GM20000 (cell line): ENCODE measurements at regions not wholly inside any gene's neighbourhood (a gene's known extent, or its start where the extent isn't known, plus 50 kb on each side); places are given as distances from the start of the nearest gene placed in this dataset.

Experiments used
- DNase-seq: peaks from one replicate; pipeline ENCODE4 v3.0.0; 2012; ENCODE audit warnings: low spot score
- TF ChIP-seq, protein P1 (sequence below): IDR thresholded peaks from 2 replicates; pipeline ENCODE4 v1.5.1; 2012; ENCODE audit warnings: mild to moderate bottlenecking, control low read depth; ENCODE audit errors: extremely low read depth, missing control alignments

DNA sequence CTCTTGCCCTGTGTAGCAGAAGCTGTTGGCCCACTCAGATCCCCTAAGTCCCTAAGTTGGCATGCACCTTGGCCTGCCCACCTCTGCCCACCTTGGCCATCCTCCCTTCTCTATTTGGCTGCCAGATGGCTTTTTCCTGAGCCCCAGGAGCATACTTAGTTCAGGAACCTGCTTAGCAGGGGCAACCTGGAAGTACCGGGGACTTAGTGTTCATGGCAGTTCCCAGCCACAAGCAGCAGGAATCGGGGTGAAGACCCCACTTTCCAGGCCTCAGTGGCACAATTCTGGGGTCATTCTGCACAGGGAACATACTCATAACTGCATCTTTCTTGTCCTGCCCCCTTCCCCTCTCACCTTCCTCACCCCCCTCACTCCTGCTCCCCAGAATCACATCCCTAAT is 158.0 kb upstream of the PMEPA1 start:
- DNase-seq, result no peak

DNA sequence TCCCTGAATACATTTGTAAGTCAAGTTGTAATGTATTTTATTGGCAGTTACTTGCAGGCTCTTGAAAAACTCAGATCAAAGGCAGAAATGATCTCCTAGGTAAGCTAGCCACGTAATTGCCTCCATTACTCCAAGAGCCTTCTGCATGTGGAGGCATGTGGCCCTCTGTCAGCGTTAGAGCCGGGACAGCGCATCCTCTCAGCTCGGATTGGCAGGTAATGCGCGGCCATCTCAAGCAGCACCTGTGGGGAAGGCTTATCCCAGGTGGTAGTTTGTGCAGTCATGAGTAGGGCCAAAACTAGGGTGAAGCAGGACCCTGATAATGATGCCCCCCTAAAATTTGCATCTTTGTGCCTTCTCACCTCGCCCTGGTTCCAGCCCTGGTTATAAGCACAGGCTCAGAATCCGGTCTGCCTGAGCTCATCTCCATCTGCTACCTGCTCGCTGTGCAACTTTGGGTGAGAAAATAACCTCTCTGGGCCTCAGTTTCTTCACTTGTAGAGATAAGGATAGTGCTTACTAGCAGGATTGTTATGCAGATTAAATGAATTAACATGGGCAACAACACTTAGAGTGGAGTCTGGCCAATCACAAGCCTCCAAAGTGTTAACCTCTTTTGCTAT is 157.5 kb upstream of the PMEPA1 start:
- TF ChIP-seq, protein P1, sequence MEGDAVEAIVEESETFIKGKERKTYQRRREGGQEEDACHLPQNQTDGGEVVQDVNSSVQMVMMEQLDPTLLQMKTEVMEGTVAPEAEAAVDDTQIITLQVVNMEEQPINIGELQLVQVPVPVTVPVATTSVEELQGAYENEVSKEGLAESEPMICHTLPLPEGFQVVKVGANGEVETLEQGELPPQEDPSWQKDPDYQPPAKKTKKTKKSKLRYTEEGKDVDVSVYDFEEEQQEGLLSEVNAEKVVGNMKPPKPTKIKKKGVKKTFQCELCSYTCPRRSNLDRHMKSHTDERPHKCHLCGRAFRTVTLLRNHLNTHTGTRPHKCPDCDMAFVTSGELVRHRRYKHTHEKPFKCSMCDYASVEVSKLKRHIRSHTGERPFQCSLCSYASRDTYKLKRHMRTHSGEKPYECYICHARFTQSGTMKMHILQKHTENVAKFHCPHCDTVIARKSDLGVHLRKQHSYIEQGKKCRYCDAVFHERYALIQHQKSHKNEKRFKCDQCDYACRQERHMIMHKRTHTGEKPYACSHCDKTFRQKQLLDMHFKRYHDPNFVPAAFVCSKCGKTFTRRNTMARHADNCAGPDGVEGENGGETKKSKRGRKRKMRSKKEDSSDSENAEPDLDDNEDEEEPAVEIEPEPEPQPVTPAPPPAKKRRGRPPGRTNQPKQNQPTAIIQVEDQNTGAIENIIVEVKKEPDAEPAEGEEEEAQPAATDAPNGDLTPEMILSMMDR, result no peak
- DNase-seq, result no peak

More for the DNA sequence above, 158.0 kb upstream of the PMEPA1 start:
- TF ChIP-seq, protein P1, result no peak

DNA sequence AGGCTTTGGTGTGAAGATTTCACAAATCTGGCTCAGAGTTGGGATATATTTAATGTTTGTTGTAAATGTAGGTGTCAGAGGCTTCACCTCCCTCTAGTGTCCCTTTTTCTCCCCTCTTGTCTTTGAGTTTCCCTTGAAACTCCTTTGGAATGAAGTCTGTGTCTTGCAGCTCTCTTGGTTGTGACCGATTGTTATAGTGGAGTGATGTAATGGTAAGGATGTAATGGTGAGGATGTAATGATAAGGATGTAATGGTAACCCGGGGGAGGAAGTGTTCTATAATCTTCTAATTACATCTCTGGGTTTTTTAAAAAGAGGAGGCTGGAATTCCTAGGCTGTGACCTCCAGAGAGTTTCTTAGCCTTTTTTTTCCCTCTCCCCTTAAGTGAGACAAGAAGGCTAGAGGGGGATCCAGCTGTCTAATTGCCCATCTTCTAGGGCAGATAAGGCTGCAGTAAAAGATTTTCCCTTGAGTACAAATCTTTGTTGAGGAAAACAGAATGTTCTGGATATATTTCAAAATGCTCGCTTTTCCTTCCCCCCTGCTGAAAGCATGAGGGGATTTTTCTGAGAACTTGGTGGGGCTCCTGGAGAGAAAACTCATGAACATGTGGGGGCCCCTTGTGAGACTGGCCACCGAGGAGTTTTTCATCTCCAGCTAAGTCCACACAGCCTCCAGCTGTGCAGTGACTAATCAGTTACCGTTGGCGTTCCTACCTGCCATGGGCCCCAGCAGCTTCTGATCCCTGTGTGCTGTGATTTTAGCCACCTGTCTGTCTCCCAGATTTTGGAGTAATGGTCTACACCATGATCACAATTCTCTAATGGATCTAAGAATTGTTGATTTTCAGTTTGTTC is 156.7 kb upstream of the PMEPA1 start:
- TF ChIP-seq, protein P1, result no peak
- no peak for DNase-seq

DNA sequence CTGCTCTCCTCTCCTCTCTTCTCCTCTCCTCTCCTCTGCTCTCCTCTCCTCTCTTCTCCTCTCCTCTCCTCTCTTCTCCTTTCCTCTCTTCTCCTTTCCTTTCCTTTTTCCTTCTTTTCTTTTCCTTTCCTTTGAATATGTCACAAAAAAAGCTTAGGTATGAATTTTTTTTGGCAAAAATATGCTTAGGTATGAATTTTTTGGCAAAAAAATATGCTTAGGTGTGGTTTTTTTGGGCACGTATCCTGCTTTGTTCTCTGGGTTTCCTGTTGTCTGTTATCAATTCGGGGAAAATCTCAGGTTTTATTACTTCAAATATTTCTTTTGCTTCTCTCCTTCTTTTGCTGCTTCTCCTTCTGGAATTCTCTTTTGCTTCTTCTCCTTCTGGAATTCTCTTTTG is 155.5 kb upstream of the PMEPA1 start:
- TF ChIP-seq, protein P1, result no peak
- no peak for DNase-seq

DNA sequence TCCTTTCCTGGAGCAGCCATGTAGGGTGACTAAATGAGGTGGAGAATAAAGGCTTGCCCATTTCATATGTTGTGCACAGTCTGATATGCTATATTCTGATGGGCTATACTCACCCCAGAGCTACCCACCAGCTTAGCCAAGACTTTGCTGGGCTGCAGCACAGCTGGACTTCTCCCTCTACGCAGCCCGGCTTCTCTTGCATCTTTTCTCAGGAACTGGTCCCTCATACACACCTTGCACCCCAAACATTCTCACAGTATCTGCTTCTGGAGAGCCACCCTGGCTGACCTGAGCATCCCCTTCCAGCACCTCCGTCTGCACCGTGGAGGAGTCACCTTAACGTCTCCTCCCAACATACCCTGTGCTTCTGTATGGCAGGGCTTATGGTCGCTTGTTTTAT is 150.8 kb upstream of the PMEPA1 start:
- DNase-seq, result no peak
- TF ChIP-seq, protein P1, result no peak

DNA sequence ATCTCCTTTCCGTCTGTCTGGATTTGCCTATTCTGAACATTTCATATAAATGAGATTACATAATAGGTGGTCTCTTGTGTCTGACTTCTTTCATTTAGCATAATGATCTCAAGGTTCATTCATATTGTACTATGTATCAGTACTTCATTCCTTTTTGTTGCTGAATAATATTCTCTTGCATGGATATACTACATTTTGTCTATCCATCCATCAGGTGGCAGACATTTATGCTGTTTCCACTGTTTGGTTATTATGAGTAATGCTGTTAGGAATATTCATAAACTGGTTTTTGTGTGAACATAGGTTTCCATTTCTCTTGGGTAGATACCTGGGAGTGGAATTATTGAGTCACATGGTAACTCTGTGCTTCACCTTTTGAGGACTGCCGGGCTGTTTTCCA is 148.2 kb upstream of the PMEPA1 start:
- no peak for DNase-seq
- TF ChIP-seq, protein P1, result no peak

DNA sequence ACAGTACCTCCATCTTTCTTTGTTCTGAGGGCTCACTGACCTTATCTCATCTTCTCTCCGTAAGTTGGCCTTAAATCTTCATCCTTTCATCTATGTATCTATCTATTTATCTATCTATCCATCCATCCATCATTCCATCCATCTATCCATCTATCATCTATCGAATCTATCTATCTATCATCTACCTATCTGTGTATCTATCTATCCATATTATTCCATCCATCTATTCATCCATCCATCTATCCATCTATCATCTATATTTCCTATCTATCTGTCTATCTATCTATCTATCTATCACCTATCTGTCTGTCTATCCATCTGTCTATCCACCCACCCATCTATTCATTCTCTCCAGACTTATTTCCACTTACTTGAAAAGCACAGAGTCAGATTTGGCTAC is 147.3 kb upstream of the PMEPA1 start:
- TF ChIP-seq, protein P1, result no peak
- DNase-seq, result no peak
